ENCODE measurements at regions not wholly inside any gene's neighbourhood (a gene's known extent, or its start where the extent isn't known, plus 50 kb on each side); places are given as distances from the start of the nearest gene placed in this dataset.

- in situ Hi-C loops (cut with HindIII; ENCODE audit: low pct_unique_long_range_greater_than_20kb, low sequenced_read_pairs): no loop called here
- intact Hi-C loops (cut with micrococcal nuclease; ENCODE audit: unreplicated experiment): no loop called here
- Histone ChIP-seq H3K36me3 (ENCODE audit: control insufficient read depth, insufficient read depth, low read length) (no peaks in the 10 kb centered on the region), H3K27me3 (ENCODE audit: control insufficient read depth, insufficient read depth, low read length) (no peaks in the 10 kb centered on the region), H3K4me1 (ENCODE audit: control insufficient read depth, insufficient read depth, low read length) (no peaks in the 10 kb centered on the region), H3K27ac (ENCODE audit: low read length) (no peak overlapping the region), H3K4me3 (ENCODE audit: low read depth in 2 of 2, low read length in 2 of 2) (no peak overlapping the region), H3K9me3 (ENCODE audit: control insufficient read depth, insufficient read depth, low read depth, low read length) (no peaks in the 10 kb centered on the region)
- ChIA-PET POLR2A (no interaction called here), CTCF (no interaction called here)
- ATAC-seq (no peak), DNase-seq (ENCODE audit: low read depth, low spot score) (no peak)
- no peak for TF ChIP-seq TCF7L2 (IDR thresholded peaks at IDR 0.05; ENCODE audit: low read depth, low read length)
- no peak for TF ChIP-seq REST (IDR thresholded peaks at IDR 0.05; ENCODE audit: insufficient read depth in 1 of 2, low read depth in 2 of 2, low read length in 1 of 2)
- no peak for TF ChIP-seq POLR2AphosphoS5 (IDR thresholded peaks at IDR 0.05; ENCODE audit: low read depth, low read length)
- no peak for TF ChIP-seq CTCF (IDR thresholded peaks at IDR 0.05)
- no peak for TF ChIP-seq SIN3A (IDR thresholded peaks at IDR 0.05; ENCODE audit: borderline replicate concordance, insufficient read depth, low read depth, low read length)
- no TSS peak for BruUV-seq (replicated peaks)
Measured at GRCh38 chr13:112013665-112014064, 53.3 kb upstream of the SOX1 start.

GRCh38 chr13:112014857-112015256 is 52.1 kb upstream of the SOX1 start:
- BruUV-seq (replicated peaks): no TSS peak
- CTCF ChIA-PET: no interaction called here
- H3K27ac ChIP-seq (ENCODE audit: low read length): no peak overlapping the region
- no peaks in the 10 kb centered on the region for H3K27me3 ChIP-seq (ENCODE audit: control insufficient read depth, insufficient read depth, low read length)
- no peak for ATAC-seq
- H3K4me3 ChIP-seq (ENCODE audit: low read depth in 2 of 2, low read length in 2 of 2): no peak overlapping the region
- TF ChIP-seq REST (IDR thresholded peaks at IDR 0.05; ENCODE audit: insufficient read depth in 1 of 2, low read depth in 2 of 2, low read length in 1 of 2): no peak
- no peaks in the 10 kb centered on the region for H3K9me3 ChIP-seq (ENCODE audit: control insufficient read depth, insufficient read depth, low read depth, low read length)
- no peak for DNase-seq (ENCODE audit: low read depth, low spot score)
- intact Hi-C loops (cut with micrococcal nuclease; ENCODE audit: unreplicated experiment): no loop called here
- in situ Hi-C loops (cut with HindIII; ENCODE audit: low pct_unique_long_range_greater_than_20kb, low sequenced_read_pairs): no loop called here
- H3K36me3 ChIP-seq (ENCODE audit: control insufficient read depth, insufficient read depth, low read length): no peaks in the 10 kb centered on the region
- H3K4me1 ChIP-seq (ENCODE audit: control insufficient read depth, insufficient read depth, low read length): no peaks in the 10 kb centered on the region
- POLR2A ChIA-PET: no interaction called here
